Peyer's patch (tissue), 4 donors: ENCODE measurements at regions not wholly inside any gene's neighbourhood (a gene's known extent, or its start where the extent isn't known, plus 50 kb on each side); places are given as distances from the start of the nearest gene placed in this dataset.

ENCODE experiments used
- POLR2A ChIP-seq, 2 donors: fragments of 450-650 bp; IDR thresholded peaks; one replicate each; pipeline ENCODE4 v1.5.1; 2017; ENCODE audit warnings: antibody characterized with exemption in 2 of 2, mild to moderate bottlenecking in 2 of 2, moderate library complexity in 2 of 2
- TF ChIP-seq, protein P1 (sequence below), 6 experiments: fragments of 450-650 bp in 4 of 6; fragments of 200-600 bp in 2 of 6; sonication (generic) in 1 of 6; IDR thresholded peaks; one replicate each; pipeline ENCODE4 v1.5.1; 2017 to 2019; ENCODE audit warnings: antibody characterized with exemption in 6 of 6, mild to moderate bottlenecking in 3 of 6, moderate library complexity in 1 of 6

DNA sequence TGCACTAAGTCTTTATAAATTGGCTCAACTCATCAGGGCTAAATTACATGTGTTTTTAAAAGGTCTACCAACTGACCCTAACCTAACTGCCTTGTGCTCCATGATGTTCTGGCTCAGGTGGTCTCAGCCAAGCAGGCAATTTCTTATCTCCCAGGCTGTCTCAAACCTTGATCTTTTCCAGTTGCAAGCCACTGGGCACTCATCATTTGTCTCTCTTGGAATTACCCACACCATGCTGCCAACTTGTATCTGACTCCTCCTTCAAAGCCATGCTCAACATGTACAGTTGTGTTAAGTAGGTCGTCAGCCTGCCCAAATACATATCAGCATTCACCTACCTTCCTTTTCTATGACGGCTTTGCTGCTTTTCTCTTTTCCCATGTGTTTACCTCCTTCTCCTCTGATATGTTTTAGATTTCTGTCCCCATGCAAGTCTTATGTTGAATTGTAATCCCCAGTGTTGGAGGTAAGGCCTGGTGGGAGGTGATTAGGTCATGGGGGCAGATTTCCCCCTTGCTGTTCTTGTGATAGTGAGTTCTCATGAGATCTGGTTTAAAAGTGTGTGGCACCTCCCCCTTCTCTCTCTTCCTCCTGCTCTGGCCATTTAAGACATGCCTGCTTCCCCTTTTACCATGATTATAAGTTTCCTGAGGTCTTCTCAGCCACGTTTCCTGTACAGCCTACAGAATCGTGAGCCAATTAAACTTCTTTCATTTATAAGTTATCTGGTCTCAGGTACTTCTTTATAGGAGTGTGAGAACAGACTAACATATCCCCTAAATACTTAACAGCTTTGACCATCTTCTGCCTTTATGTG lies 130.0 kb downstream of the ELAPOR2 start:
- TF ChIP-seq, protein P1, sequence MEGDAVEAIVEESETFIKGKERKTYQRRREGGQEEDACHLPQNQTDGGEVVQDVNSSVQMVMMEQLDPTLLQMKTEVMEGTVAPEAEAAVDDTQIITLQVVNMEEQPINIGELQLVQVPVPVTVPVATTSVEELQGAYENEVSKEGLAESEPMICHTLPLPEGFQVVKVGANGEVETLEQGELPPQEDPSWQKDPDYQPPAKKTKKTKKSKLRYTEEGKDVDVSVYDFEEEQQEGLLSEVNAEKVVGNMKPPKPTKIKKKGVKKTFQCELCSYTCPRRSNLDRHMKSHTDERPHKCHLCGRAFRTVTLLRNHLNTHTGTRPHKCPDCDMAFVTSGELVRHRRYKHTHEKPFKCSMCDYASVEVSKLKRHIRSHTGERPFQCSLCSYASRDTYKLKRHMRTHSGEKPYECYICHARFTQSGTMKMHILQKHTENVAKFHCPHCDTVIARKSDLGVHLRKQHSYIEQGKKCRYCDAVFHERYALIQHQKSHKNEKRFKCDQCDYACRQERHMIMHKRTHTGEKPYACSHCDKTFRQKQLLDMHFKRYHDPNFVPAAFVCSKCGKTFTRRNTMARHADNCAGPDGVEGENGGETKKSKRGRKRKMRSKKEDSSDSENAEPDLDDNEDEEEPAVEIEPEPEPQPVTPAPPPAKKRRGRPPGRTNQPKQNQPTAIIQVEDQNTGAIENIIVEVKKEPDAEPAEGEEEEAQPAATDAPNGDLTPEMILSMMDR (IDR thresholded peaks at IDR 0.05) = no peak
- TF ChIP-seq POLR2A (IDR thresholded peaks at IDR 0.05) = no peak
